GM19468 (cell line): ENCODE measurements at regions not wholly inside any gene's neighbourhood (a gene's known extent, or its start where the extent isn't known, plus 50 kb on each side); places are given as distances from the start of the nearest gene placed in this dataset.

Source experiments
- ATAC-seq: cut with Tn5 transposase; IDR thresholded peaks from one replicate; pipeline ENCODE4 v1.9.1; 2021; ENCODE audit warnings: mild to moderate bottlenecking, moderate library complexity, moderate number of reproducible peaks; ENCODE audit not compliant: unreplicated experiment; ENCODE audit errors: extremely low read depth

GRCh38 chr2:21279525-21279924 is 155.8 kb downstream of the TDRD15 start:
- no peak for ATAC-seq

GRCh38 chr2:21280793-21281192 is 157.0 kb downstream of the TDRD15 start:
- ATAC-seq, result no peak

GRCh38 chr2:21281384-21281783 is 157.6 kb downstream of the TDRD15 start:
- no peak for ATAC-seq

- no peak for ATAC-seq
Observed at GRCh38 chr2:21281791-21282514, 158.2 kb downstream of the TDRD15 start.

GRCh38 chr2:21282515-21282898 is 158.7 kb downstream of the TDRD15 start:
- ATAC-seq, result no peak

GRCh38 chr2:21288299-21288698 is 164.5 kb downstream of the TDRD15 start:
- no peak for ATAC-seq

- no peak for ATAC-seq
Observed at GRCh38 chr2:21288739-21289520, 165.2 kb downstream of the TDRD15 start.

- no peak for ATAC-seq
Observed at GRCh38 chr2:21289551-21289950, 165.8 kb downstream of the TDRD15 start.

- no peak for ATAC-seq
Observed at GRCh38 chr2:21289989-21290388, 166.2 kb downstream of the TDRD15 start.

- ATAC-seq, result no peak
Observed at GRCh38 chr2:21291426-21291825, 167.7 kb downstream of the TDRD15 start.

GRCh38 chr2:21294446-21294845 is 170.7 kb downstream of the TDRD15 start:
- ATAC-seq, result no peak

GRCh38 chr2:21299411-21299810 is 175.6 kb downstream of the TDRD15 start:
- ATAC-seq, result no peak

GRCh38 chr2:21301871-21302455 is 178.2 kb downstream of the TDRD15 start:
- ATAC-seq, result no peak

GRCh38 chr2:21303876-21304275 is 180.1 kb downstream of the TDRD15 start:
- ATAC-seq, result no peak

GRCh38 chr2:21305581-21305980 is 181.8 kb downstream of the TDRD15 start:
- no peak for ATAC-seq

- ATAC-seq, result no peak
Observed at GRCh38 chr2:21306235-21306634, 182.5 kb downstream of the TDRD15 start.

GRCh38 chr2:21307037-21307436 is 183.3 kb downstream of the TDRD15 start:
- ATAC-seq, result no peak

GRCh38 chr2:21310493-21310892 is 186.7 kb downstream of the TDRD15 start:
- no peak for ATAC-seq

GRCh38 chr2:21314322-21314835 is 190.6 kb downstream of the TDRD15 start:
- no peak for ATAC-seq

- ATAC-seq, result peak; percentile 65
Observed at GRCh38 chr2:21317131-21317530, 193.4 kb downstream of the TDRD15 start.

GRCh38 chr2:21318263-21318662 is 194.5 kb downstream of the TDRD15 start:
- no peak for ATAC-seq
